ES-I3 (cell line): ENCODE measurements at regions not wholly inside any gene's neighbourhood (a gene's known extent, or its start where the extent isn't known, plus 50 kb on each side); places are given as distances from the start of the nearest gene placed in this dataset.

ENCODE experiments used
- H3K36me3 ChIP-seq: 2 replicates; pipeline ENCODE4 v1.6.1; 2013; ENCODE audit warnings: mild to moderate bottlenecking, low read length, control low read depth, moderate library complexity; ENCODE audit not compliant: insufficient read depth
- H3K4me1 ChIP-seq: 2 replicates; pipeline ENCODE4 v1.6.1; 2013; ENCODE audit warnings: mild to moderate bottlenecking, control low read depth, low read length; ENCODE audit not compliant: insufficient read depth
- H3K9ac ChIP-seq: 2 replicates; pipeline ENCODE4 v1.6.1; 2013; ENCODE audit warnings: low read depth, mild to moderate bottlenecking, low read length, moderate library complexity
- H3K9me3 ChIP-seq: 2 replicates; pipeline ENCODE4 v1.6.1; 2013; ENCODE audit warnings: mild to moderate bottlenecking, low read length, moderate library complexity; ENCODE audit not compliant: control insufficient read depth, insufficient read depth

DNA sequence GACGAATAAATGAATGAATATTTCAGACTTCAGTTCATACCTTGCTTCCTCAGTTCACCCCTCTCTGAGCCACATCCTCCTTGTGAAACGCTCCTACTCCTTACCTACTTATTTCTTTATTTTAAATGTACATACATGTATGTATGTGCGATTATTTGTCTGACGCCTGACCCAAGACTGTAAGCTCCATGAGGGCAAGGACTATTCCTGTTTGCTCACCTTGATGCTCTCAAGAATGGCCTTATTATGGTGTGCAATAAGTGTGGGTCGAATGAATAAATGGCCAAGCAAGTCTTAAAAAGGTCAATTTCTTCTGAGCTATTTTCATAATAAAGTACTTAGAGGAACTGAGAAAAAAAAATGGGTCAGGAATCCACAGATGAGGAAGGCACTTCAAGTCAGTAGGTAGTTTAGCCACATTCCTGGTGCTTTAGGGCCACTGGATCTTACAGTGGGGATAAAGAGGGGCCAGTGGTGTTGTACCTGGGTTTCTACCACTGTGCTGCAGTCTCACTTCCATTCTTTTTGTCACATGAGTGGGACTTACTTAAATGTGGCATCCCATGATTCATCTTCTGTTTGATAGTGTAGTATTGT, 74.7 kb downstream of the SDC1 start:
- H3K36me3 ChIP-seq, result no peaks in the 10 kb centered on the region
- no peaks in the 10 kb centered on the region for H3K9me3 ChIP-seq
- H3K9ac ChIP-seq, result no peak overlapping the region
- H3K4me1 ChIP-seq, result peaks cover 36% of the 10 kb centered on the region

DNA sequence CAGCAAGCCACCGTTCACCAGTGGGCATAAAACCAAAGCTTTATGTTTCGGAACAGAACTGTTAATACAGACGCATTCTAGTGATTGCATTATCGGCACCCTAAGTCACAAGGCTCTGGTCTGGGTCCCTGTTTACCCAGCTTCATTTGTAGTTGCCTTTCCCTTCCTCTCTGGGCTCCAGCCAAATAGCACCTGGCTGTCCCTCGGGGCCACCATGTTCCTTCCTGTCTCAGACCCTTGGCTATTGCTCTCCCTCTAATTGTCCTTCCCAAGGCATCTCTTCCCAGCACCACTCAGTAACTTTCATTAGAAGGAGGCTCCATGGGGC, 75.3 kb downstream of the SDC1 start:
- Histone ChIP-seq H3K4me1 (peaks cover 36% of the 10 kb centered on the region), H3K9me3 (no peaks in the 10 kb centered on the region), H3K36me3 (no peaks in the 10 kb centered on the region), H3K9ac (no peak overlapping the region)

GRCh38 chr2:20148923-20149702, 75.8 kb downstream of the SDC1 start:
- H3K4me1 ChIP-seq, result peaks cover 36% of the 10 kb centered on the region
- no peaks in the 10 kb centered on the region for H3K9me3 ChIP-seq
- H3K36me3 ChIP-seq, result no peaks in the 10 kb centered on the region
- no peak overlapping the region for H3K9ac ChIP-seq

- Histone ChIP-seq H3K4me1 (peaks cover 36% of the 10 kb centered on the region), H3K9me3 (no peaks in the 10 kb centered on the region), H3K9ac (no peak overlapping the region), H3K36me3 (no peaks in the 10 kb centered on the region)
These were observed 76.5 kb downstream of the SDC1 start for GRCh38 chr2:20148426-20148922.

GRCh38 chr2:20147351-20147750, 77.6 kb downstream of the SDC1 start:
- Histone ChIP-seq H3K9me3 (no peaks in the 10 kb centered on the region), H3K4me1 (peaks cover 36% of the 10 kb centered on the region), H3K9ac (no peak overlapping the region), H3K36me3 (no peaks in the 10 kb centered on the region)

DNA sequence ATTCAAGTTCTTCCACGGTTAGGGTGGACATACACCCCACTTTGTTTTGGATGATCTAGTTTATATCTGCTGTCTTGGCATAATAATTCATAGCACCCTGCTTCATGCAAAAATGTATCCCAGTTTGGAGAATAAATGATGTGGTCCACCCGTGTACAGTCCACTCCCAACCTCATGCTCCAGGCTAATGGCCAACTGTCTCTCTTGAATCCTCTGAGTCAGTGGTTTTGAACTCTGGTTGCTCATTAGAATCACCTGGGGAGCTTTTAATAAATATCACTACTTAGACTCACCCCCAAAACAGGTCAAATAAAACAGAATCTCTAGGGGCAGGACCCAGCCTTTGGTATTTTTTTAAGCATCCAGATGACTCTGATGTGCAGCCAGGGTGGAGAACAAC, 78.5 kb downstream of the SDC1 start:
- Histone ChIP-seq H3K9ac (no peak overlapping the region), H3K9me3 (no peaks in the 10 kb centered on the region), H3K4me1 (peaks cover 36% of the 10 kb centered on the region), H3K36me3 (no peaks in the 10 kb centered on the region)

GRCh38 chr2:20145497-20146193, 79.3 kb downstream of the SDC1 start:
- Histone ChIP-seq H3K4me1 (peaks cover 31% of the 10 kb centered on the region), H3K9ac (no peak overlapping the region), H3K9me3 (no peaks in the 10 kb centered on the region), H3K36me3 (no peaks in the 10 kb centered on the region)

GRCh38 chr2:20144861-20145260, 80.1 kb downstream of the SDC1 start:
- no peak overlapping the region for H3K9ac ChIP-seq
- peaks cover 30% of the 10 kb centered on the region for H3K4me1 ChIP-seq
- no peaks in the 10 kb centered on the region for H3K9me3 ChIP-seq
- H3K36me3 ChIP-seq, result no peaks in the 10 kb centered on the region

DNA sequence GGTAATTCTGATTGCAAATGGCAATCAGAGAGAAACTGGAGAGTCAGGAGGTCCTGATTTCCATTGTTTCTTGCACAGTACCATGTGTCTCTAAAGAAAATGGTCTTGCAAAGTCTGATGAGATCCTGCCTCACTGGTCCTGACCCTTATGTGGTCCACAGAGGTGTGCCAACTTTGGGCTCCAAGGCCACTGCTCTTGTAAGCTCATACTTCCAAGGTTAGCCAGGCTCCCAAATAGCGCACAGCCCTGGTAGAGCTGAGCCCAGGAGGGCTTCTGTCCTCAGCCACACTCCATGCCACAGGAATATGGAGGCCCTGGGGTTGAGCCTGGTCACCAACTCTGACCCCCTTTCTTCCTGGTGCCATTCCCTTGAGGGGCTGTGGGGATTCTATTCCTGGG, 80.7 kb downstream of the SDC1 start:
- H3K9me3 ChIP-seq, result no peaks in the 10 kb centered on the region
- H3K36me3 ChIP-seq, result no peaks in the 10 kb centered on the region
- no peak overlapping the region for H3K9ac ChIP-seq
- H3K4me1 ChIP-seq, result peaks cover 23% of the 10 kb centered on the region

GRCh38 chr2:20143263-20143662, 81.7 kb downstream of the SDC1 start:
- peaks cover 19% of the 10 kb centered on the region for H3K4me1 ChIP-seq
- no peaks in the 10 kb centered on the region for H3K36me3 ChIP-seq
- H3K9ac ChIP-seq, result no peak overlapping the region

DNA sequence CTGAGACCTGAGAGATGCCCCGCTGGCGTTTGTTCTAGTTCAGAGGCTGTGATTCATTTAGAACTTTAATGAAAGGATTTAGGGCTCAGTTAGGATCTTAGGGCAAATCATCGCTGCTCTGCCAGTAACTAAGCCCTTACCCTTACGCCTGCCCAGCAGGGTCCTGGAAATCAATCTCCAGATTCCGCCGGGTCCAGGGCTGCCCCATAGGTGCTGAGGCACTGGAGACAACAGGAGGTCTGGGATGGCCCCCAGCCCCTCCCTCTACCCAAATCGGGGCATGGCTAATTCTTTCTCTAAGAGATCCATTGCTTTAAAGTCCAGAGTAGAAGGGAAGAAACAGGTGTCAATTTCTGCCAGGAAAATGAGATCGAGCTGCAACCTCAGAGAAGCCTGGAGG, 83.1 kb downstream of the SDC1 start:
- H3K36me3 ChIP-seq, result no peaks in the 10 kb centered on the region
- H3K9me3 ChIP-seq, result no peaks in the 10 kb centered on the region
- peaks cover 27% of the 10 kb centered on the region; the same call in 1 of the 2 replicates for H3K4me1 ChIP-seq
- H3K9ac ChIP-seq, result no peak overlapping the region

More at GRCh38 chr2:20143263-20143662, 81.7 kb downstream of the SDC1 start:
- H3K9me3 ChIP-seq, result no peaks in the 10 kb centered on the region

- Histone ChIP-seq H3K9ac (no peak overlapping the region), H3K9me3 (no peaks in the 10 kb centered on the region), H3K4me1 (peaks cover 26% of the 10 kb centered on the region; the same call in 1 of the 2 replicates)
These were observed 83.7 kb downstream of the SDC1 start for GRCh38 chr2:20141056-20141762.

GRCh38 chr2:20140321-20141055, 84.4 kb downstream of the SDC1 start:
- peaks cover 18% of the 10 kb centered on the region; the same call in 1 of the 2 replicates for H3K4me1 ChIP-seq
- no peak overlapping the region for H3K9ac ChIP-seq
- no peaks in the 10 kb centered on the region for H3K36me3 ChIP-seq
- no peaks in the 10 kb centered on the region for H3K9me3 ChIP-seq

More at GRCh38 chr2:20141056-20141762, 83.7 kb downstream of the SDC1 start:
- no peaks in the 10 kb centered on the region for H3K36me3 ChIP-seq
